ENCODE measurements at regions not wholly inside any gene's neighbourhood (a gene's known extent, or its start where the extent isn't known, plus 50 kb on each side); places are given as distances from the start of the nearest gene placed in this dataset.

- no peak for DNase-seq
Measured at GRCh38 chr2:220002251-220002650, 374.8 kb downstream of the SLC4A3 start.

- DNase-seq = no peak
Measured at GRCh38 chr2:220002699-220003098, 375.3 kb downstream of the SLC4A3 start.

DNA sequence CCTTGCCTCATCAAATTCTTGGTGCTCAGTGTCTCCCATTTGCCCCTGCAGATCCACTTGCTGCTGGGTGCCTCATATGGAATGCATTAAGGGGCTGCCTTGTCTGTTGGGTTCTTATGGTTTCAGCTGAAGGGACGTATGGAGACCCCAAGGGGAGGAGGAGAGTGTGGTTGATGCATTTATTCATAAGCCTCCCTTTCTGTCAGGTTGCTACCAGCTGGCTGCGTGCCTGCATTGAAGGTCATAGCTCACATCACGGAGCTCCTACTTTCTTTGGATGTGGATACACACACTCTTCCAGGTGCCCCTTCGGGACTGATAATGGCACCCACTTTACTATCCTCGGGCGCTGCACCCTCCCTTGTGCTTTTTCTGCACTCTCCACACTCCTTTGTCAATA lies 377.9 kb downstream of the SLC4A3 start:
- DNase-seq = no peak

DNA sequence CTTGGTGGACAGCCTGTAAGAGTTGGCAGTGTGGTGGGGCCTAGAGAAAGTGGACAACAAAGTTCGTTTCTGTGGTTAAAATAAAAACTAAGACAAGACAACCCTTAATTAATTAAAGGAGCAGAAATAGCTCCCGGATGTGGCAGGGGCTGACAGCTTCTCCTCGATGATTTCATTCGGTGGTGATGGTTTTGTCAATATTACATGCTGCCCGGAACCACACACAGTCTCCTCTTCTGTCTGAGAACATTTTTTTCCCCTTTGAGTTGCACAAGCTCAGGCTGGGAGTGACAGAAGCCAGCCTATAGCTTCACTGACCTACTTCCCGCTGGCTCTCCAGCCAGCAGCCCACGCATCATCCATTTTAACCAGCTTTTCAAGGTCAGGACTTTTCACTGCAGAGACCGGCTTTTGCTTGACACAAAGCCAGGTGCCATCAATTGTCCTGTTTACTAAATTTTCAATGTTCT lies 378.8 kb downstream of the SLC4A3 start:
- DNase-seq = no peak

DNA sequence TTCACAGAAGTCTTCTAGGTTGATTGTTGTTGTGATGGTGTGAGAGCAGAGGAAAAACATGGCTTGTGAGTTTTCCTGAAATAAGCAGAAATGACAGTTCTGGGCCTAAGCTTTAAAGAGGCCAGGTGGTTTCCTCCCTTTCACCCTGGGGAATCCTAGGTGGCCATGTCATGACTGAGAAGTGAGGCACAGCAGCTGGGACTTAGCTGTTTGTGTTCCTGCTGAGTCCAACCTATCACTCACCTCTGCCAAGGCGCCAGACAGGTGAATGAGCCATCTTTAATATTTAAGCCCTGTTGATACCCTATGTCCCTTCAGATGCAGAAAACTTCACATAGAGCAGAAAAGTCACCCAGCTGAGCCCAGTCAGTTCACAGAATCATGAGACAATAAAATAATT lies 384.4 kb downstream of the SLC4A3 start:
- no peak for DNase-seq

GRCh38 chr2:220014961-220015360 lies 387.5 kb downstream of the SLC4A3 start:
- DNase-seq = no peak

GRCh38 chr2:220015576-220015975 lies 388.1 kb downstream of the SLC4A3 start:
- no peak for DNase-seq

- no peak for DNase-seq
Measured at GRCh38 chr2:220025207-220025606, 397.8 kb downstream of the SLC4A3 start.

DNA sequence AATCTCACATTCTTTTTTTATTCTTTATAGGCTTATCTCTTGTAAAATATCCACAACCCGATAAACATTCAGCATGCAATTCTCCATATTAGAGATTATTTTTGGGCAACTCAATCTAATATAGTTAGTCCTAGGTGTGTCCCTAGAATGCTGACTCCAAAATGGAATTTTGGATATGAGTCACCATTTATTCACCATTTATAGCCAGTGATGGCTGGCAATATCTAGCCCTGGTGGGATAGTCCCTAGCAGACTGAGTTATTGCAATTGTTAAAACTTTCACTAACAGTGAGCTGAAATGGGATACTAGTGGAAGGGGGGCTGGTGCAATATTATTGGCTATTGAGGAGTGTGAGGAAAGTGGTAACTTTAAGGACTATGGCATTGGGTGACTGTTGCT lies 401.6 kb downstream of the SLC4A3 start:
- no peak for DNase-seq

DNA sequence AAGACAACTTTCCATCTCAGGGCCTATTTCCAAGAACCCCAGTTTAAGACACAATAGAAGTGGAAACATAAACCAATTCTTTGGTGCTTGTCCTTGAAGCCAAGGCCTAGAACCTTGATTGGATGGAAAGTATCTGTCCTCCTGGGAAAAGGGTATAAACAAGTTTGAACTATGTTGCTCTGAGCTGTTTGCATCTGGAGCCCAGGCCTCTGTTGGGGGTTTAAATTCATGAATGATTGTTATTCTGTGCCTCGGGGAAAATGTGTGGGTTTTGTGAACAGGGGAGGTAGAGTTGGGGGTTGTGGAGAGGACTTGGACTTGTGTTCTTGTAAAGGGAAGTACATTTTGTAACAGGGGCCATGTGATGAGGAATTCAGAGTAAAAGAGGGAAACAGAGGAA lies 406.1 kb downstream of the SLC4A3 start:
- DNase-seq = no peak

- DNase-seq = no peak
Measured at GRCh38 chr2:220034426-220035130, 407.1 kb downstream of the SLC4A3 start.

DNA sequence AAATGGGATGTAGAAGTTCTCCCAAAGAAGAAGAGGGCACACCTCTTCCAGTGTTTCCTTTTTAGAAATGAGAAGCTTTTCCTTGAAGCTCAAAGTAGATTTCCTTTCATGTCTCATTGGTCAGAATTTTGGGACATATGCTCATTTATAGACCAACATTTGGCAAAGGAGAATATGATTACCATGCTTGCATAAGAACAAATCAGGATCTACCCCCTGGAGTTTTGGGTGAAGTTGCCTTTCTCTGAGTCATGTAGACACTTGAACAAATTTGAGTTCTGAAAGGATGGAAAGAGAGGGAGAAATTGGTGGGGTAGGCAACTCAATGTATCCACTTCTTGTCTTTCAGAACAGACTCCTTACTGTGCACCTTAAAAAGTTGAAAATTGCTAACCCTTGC lies 409.0 kb downstream of the SLC4A3 start:
- DNase-seq = no peak

GRCh38 chr2:220040346-220040745 lies 412.9 kb downstream of the SLC4A3 start:
- DNase-seq = no peak

- DNase-seq = no peak
Measured at GRCh38 chr2:220041447-220041846, 414.0 kb downstream of the SLC4A3 start.

DNA sequence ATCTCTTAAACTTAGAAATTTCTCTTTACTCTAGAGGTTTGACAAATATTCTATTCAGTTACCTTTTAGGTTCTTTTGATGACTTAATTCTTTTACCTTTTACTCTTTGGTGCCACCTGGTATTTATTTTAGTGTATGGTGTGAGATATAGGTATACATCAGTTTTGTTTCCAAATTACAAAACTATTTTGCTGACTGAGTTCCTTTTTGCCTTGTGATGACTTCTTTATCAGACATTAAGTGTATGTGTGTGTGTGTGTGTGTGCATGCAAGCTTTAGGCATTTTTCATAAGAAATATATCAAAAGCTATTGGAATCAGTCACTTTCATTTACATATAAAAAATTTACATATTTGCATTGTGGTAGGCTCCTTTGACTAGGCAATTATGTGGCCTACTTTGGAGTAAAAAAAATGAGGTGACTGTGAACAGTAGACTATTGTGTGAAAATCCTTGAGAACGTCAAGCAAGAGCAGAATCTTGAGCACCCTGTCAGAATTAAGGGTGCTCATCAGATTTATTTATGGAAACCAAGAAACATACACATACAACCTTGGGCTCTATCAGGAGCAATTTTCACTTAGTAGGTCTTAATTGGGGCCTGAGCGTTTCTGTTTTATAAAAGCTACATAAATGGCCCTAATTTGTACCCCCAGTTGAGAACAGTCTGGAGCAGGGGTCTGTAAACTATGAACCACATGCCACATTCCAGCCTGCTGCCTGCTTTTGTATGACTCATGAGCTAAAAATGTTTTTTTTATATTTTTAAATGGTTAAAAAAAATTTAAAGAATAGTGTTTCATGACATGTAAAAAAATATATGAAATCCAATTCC lies 415.9 kb downstream of the SLC4A3 start:
- no peak for DNase-seq

DNA sequence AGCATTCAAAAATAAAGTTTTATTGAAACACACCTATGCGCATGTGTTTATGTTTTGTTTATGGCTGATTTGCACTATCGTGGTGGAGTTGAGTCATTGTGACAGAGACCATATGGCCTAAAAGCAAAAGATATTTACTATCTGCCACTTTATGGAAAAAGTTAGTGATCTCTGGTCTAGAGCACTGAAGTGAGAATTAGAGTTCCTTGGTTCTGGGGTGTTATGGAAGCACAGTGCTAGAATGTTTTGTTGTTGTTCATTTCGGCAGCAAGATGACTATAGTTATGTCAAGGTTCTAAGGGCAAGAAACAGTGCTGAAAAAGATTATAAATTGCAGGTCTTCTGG lies 416.5 kb downstream of the SLC4A3 start:
- no peak for DNase-seq

GRCh38 chr2:220044383-220044782 lies 417.0 kb downstream of the SLC4A3 start:
- DNase-seq = no peak

DNA sequence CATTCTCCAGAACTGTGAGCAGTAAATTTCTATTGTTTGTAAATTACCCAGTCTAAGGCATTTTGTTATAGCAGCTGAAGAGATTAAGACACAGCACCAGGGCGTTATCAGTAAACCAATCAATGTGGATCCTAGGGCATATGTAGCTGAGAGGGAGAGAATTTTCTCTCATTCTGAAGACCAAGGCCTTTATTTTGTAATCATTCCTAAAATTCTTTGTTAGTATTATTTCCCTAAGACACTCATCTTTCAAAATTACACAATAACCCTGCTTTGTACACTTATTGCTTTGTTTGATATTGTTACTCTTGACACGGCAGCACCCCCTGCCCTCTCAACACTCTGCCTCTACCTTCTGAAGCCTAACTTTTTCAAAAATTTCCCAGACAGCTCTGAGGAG lies 419.1 kb downstream of the SLC4A3 start:
- no peak for DNase-seq

DNA sequence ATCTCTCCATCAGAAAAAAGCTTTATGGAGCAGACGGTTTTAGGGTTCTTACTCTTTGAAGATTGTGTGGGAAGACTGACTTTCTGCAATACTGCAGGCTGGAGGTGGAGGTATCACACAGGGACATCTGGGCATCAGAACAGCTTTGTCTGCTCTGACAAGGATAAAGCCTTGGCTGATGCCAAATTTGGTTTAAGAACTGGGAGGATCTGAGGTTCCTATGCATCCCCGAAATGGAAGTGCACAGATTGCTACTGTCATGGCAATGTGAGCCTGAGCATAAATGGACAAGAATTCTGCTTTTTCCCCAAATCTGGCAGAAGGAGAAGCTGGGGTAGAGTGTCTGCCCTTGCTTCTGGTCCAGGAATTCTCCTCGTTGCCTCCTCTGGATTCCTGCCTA lies 424.3 kb downstream of the SLC4A3 start:
- no peak for DNase-seq

DNA sequence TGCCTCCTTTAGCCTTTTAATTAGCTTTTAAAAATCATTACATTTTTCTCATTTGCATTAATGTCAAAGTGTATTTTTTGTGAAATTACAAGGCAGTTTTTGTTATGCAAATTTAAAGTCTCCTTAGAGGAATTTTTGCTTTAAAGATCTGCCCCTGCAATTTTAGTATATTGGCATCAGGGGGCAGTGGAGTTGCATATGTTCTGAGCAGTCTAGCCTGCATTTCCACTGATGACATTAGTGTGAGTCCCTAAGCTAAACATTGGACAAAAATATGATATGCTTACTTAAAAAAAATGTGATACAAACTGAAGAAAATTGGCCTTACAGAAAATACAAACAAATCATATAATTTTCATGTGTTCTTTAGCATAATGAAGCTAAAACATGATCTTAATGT lies 426.5 kb downstream of the SLC4A3 start:
- DNase-seq = no peak

GRCh38 chr2:220057391-220057790 lies 430.0 kb downstream of the SLC4A3 start:
- DNase-seq = no peak

- DNase-seq = no peak
Measured at GRCh38 chr2:220057916-220058315, 430.5 kb downstream of the SLC4A3 start.

DNA sequence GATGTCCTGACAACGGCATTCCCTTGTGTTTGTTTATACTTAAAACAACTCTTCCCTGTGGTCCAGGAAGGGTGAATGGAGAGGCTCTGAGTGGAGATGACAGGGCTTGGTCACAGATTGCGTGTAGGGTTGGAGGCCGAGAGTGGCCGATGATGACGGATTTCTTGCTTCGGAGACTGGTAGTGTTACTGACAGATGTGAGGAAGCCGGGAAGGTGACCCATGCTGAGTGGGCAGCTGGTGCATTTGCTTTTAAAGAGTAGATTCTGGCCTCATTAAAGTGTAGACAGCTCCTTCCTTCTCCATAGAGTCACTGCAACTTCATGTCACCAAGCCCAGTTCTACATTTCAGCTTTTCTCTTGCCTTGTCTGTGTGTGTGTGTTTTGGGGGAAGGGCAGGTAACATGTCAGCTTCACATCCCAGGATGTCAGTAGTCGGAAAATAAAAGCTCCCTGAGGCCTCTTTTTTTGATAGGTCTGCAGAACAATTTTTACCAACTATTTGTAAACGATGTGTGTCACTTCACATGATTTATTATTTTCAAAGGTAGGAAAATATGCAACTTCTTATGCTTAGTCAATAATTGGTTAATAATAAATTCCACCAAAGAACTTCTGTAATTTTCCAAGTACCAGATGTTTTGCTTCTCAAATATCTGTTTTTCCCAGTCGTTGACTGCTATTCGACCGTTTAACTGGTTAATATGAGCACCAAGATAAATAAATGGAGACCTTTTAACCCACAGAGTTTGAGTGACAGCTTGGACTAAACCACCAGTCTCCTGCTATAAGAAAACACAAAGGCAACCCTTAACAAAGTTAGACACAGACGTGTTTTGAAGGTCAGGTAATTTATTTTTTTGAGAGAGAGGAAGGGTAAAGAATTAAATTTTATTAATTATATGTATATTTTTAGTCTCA lies 436.9 kb downstream of the SLC4A3 start:
- DNase-seq = no peak

All from NCI-H146 (cell line).